GM12891 (cell line): ENCODE measurements at regions not wholly inside any gene's neighbourhood (a gene's known extent, or its start where the extent isn't known, plus 50 kb on each side); places are given as distances from the start of the nearest gene placed in this dataset.

Experiments used
- POLR2A ChIP-seq: IDR thresholded peaks from 2 replicates; pipeline ENCODE4 v1.6.1; 2011; ENCODE audit warnings: low read depth, low read length, control low read depth
- POLR2AphosphoS5 ChIP-seq: IDR thresholded peaks from 2 replicates; pipeline ENCODE4 v1.6.1; 2011; ENCODE audit warnings: low read depth, low read length, control low read depth
- TAF1 ChIP-seq: IDR thresholded peaks from 2 replicates; pipeline ENCODE4 v1.6.1; 2011; ENCODE audit warnings: low read depth, low read length, control low read depth

- TF ChIP-seq POLR2A (no peak), POLR2AphosphoS5 (no peak), TAF1 (no peak)
These were observed 218.8 kb downstream of the TFAP2A start for GRCh38 chr6:10196090-10196489.
